HL-60 (cell line): ENCODE measurements at regions not wholly inside any gene's neighbourhood (a gene's known extent, or its start where the extent isn't known, plus 50 kb on each side); places are given as distances from the start of the nearest gene placed in this dataset.

Experiments
- CTCF ChIP-seq: IDR thresholded peaks from one replicate; pipeline ENCODE4 v1.5.1; 2011; ENCODE audit warnings: low read length, control low read depth, inconsistent platforms; ENCODE audit not compliant: insufficient read depth
- GABPA ChIP-seq: IDR thresholded peaks from 2 replicates; pipeline ENCODE4 v1.6.1; 2012; ENCODE audit warnings: low read depth
- POLR2AphosphoS5 ChIP-seq: IDR thresholded peaks from 2 replicates; pipeline ENCODE4 v1.6.1; 2012; ENCODE audit warnings: low read depth
- REST ChIP-seq: IDR thresholded peaks from 2 replicates; pipeline ENCODE4 v1.6.1; 2012; ENCODE audit warnings: low read depth; ENCODE audit not compliant: insufficient replicate concordance
- SPI1 ChIP-seq: IDR thresholded peaks from 2 replicates; pipeline ENCODE4 v1.6.1; 2012; ENCODE audit warnings: low read depth, mild to moderate bottlenecking, borderline replicate concordance

- TF ChIP-seq CTCF (no peak), POLR2AphosphoS5 (no peak), SPI1 (no peak), GABPA (no peak), REST (no peak)
These were observed 154.5 kb upstream of the APC start for GRCh38 chr5:112583166-112583565.
